Chondrocyte (in vitro differentiated cells): ENCODE measurements at regions not wholly inside any gene's neighbourhood (a gene's known extent, or its start where the extent isn't known, plus 50 kb on each side); places are given as distances from the start of the nearest gene placed in this dataset.

Experiments used
- DNase-seq: peaks from one replicate; pipeline ENCODE4 v3.0.0; 2021; ENCODE audit warnings: mixed read lengths, low spot score
- H3K27ac Mint-ChIP-seq: one replicate; pipeline ENCODE4 v1.8.0; 2021; ENCODE audit warnings: mild to moderate bottlenecking, moderate library complexity, mixed read lengths; ENCODE audit not compliant: unreplicated experiment
- H3K27me3 Mint-ChIP-seq: 2 replicates; pipeline ENCODE4 v1.8.0; 2021; ENCODE audit warnings: low read depth, mixed read lengths
- H3K36me3 Mint-ChIP-seq: 2 replicates; pipeline ENCODE4 v1.8.0; 2021; ENCODE audit warnings: low read depth, mixed read lengths
- H3K4me1 Mint-ChIP-seq: 2 replicates; pipeline ENCODE4 v1.8.0; 2021; ENCODE audit warnings: low read depth, mild to moderate bottlenecking, mixed read lengths
- H3K4me3 Mint-ChIP-seq: one replicate; pipeline ENCODE4 v1.8.0; 2021; ENCODE audit warnings: mild to moderate bottlenecking, moderate library complexity, mixed read lengths; ENCODE audit not compliant: unreplicated experiment
- H3K9me3 Mint-ChIP-seq: 2 replicates; pipeline ENCODE4 v1.8.0; 2021; ENCODE audit warnings: low read depth, mixed read lengths
- CTCF ChIP-seq: fragments of 200-600 bp; sonication (generic); IDR thresholded peaks from 2 replicates; pipeline ENCODE4 v1.5.0; 2021; ENCODE audit warnings: antibody characterized with exemption, mild to moderate bottlenecking, moderate library complexity

- TF ChIP-seq CTCF: no peak
- Mint-ChIP-seq H3K36me3 (no peaks in the 10 kb centered on the region), H3K4me3 (no peak overlapping the region), H3K27ac (no peak overlapping the region), H3K4me1 (no peaks in the 10 kb centered on the region), H3K9me3 (no peaks in the 10 kb centered on the region), H3K27me3 (peaks cover 36% of the 10 kb centered on the region)
- no peak for DNase-seq
Measured at GRCh38 chr16:86319585-86320236, 190.6 kb upstream of the FOXF1 start.

GRCh38 chr16:86320237-86320595 lies 190.1 kb upstream of the FOXF1 start:
- DNase-seq: no peak
- no peaks in the 10 kb centered on the region for H3K9me3 Mint-ChIP-seq
- no peak overlapping the region for H3K27ac Mint-ChIP-seq
- TF ChIP-seq CTCF: no peak
- no peak overlapping the region for H3K4me3 Mint-ChIP-seq
- H3K4me1 Mint-ChIP-seq: no peaks in the 10 kb centered on the region
- H3K36me3 Mint-ChIP-seq: no peaks in the 10 kb centered on the region
- H3K27me3 Mint-ChIP-seq: peaks cover 33% of the 10 kb centered on the region

GRCh38 chr16:86321491-86321890 lies 188.8 kb upstream of the FOXF1 start:
- H3K36me3 Mint-ChIP-seq: peaks cover 1% of the 10 kb centered on the region
- no peak overlapping the region for H3K4me3 Mint-ChIP-seq
- no peaks in the 10 kb centered on the region for H3K4me1 Mint-ChIP-seq
- DNase-seq: no peak
- TF ChIP-seq CTCF: no peak
- H3K9me3 Mint-ChIP-seq: peaks cover 2% of the 10 kb centered on the region
- H3K27me3 Mint-ChIP-seq: peaks cover 33% of the 10 kb centered on the region
- no peak overlapping the region for H3K27ac Mint-ChIP-seq

- Mint-ChIP-seq H3K4me3 (no peak overlapping the region), H3K4me1 (no peaks in the 10 kb centered on the region), H3K27me3 (peaks cover 37% of the 10 kb centered on the region), H3K36me3 (peaks cover 1% of the 10 kb centered on the region), H3K27ac (no peak overlapping the region), H3K9me3 (peaks cover 2% of the 10 kb centered on the region)
- no peak for TF ChIP-seq CTCF
- DNase-seq: no peak
Measured at GRCh38 chr16:86322283-86322682, 188.0 kb upstream of the FOXF1 start.

- peaks cover 1% of the 10 kb centered on the region for H3K36me3 Mint-ChIP-seq
- H3K27me3 Mint-ChIP-seq: peaks cover 41% of the 10 kb centered on the region
- no peak for DNase-seq
- H3K9me3 Mint-ChIP-seq: peaks cover 2% of the 10 kb centered on the region
- no peak for TF ChIP-seq CTCF
- H3K4me1 Mint-ChIP-seq: no peaks in the 10 kb centered on the region
- no peak overlapping the region for H3K27ac Mint-ChIP-seq
- H3K4me3 Mint-ChIP-seq: no peak overlapping the region
Measured at GRCh38 chr16:86322806-86323205, 187.5 kb upstream of the FOXF1 start.
